Ovary (tissue), 3 donors: ENCODE measurements at regions not wholly inside any gene's neighbourhood (a gene's known extent, or its start where the extent isn't known, plus 50 kb on each side); places are given as distances from the start of the nearest gene placed in this dataset.

ENCODE experiments used
- EP300 ChIP-seq: sonication (generic); formaldehyde crosslinking; IDR thresholded peaks from one replicate; pipeline ENCODE4 v1.6.1; 2017; ENCODE audit warnings: antibody characterized with exemption
- POLR2A ChIP-seq: fragments of 450-650 bp; IDR thresholded peaks from one replicate; pipeline ENCODE4 v1.6.1; 2017; ENCODE audit warnings: antibody characterized with exemption, mild to moderate bottlenecking, moderate library complexity
- TF ChIP-seq, protein P1 (sequence below), 3 donors: fragments of 450-650 bp in 2 of 3; fragments of 200-600 bp in 1 of 3; IDR thresholded peaks; one replicate each; pipeline versions ENCODE4 v1.5.1 to v1.8.0; 2016 to 2022; ENCODE audit warnings: antibody characterized with exemption in 3 of 3, mild to moderate bottlenecking in 1 of 3
- donor health status: DM: no; HTN: no; CAD: no.

DNA sequence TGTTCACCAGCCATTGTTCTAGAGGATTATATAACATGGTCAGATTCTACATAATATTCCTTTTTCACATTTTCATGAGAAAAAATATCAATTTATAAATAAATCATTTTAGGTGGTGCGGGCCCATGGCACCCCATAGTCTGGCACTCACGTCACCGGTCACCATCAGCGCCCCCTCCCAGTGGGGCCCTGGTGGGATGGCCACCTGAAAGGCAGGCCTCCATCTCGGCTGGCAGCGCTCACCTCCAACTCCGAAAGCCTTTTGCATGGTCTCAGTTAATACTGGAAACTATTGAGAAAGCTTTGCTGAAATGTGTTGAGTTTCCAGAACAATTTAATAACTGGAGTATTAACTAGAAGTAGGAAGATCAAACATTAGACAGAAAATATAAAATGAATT is 141.4 kb upstream of the SALL3 start:
- no peak for TF ChIP-seq POLR2A
- TF ChIP-seq, protein P1, sequence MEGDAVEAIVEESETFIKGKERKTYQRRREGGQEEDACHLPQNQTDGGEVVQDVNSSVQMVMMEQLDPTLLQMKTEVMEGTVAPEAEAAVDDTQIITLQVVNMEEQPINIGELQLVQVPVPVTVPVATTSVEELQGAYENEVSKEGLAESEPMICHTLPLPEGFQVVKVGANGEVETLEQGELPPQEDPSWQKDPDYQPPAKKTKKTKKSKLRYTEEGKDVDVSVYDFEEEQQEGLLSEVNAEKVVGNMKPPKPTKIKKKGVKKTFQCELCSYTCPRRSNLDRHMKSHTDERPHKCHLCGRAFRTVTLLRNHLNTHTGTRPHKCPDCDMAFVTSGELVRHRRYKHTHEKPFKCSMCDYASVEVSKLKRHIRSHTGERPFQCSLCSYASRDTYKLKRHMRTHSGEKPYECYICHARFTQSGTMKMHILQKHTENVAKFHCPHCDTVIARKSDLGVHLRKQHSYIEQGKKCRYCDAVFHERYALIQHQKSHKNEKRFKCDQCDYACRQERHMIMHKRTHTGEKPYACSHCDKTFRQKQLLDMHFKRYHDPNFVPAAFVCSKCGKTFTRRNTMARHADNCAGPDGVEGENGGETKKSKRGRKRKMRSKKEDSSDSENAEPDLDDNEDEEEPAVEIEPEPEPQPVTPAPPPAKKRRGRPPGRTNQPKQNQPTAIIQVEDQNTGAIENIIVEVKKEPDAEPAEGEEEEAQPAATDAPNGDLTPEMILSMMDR (IDR thresholded peaks at IDR 0.05) = no peak
- no peak for TF ChIP-seq EP300
